ENCODE measurements at regions not wholly inside any gene's neighbourhood (a gene's known extent, or its start where the extent isn't known, plus 50 kb on each side); places are given as distances from the start of the nearest gene placed in this dataset.

- TF ChIP-seq, protein P1, sequence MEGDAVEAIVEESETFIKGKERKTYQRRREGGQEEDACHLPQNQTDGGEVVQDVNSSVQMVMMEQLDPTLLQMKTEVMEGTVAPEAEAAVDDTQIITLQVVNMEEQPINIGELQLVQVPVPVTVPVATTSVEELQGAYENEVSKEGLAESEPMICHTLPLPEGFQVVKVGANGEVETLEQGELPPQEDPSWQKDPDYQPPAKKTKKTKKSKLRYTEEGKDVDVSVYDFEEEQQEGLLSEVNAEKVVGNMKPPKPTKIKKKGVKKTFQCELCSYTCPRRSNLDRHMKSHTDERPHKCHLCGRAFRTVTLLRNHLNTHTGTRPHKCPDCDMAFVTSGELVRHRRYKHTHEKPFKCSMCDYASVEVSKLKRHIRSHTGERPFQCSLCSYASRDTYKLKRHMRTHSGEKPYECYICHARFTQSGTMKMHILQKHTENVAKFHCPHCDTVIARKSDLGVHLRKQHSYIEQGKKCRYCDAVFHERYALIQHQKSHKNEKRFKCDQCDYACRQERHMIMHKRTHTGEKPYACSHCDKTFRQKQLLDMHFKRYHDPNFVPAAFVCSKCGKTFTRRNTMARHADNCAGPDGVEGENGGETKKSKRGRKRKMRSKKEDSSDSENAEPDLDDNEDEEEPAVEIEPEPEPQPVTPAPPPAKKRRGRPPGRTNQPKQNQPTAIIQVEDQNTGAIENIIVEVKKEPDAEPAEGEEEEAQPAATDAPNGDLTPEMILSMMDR (IDR thresholded peaks at IDR 0.05) = no peak
- TF ChIP-seq POLR2A (IDR thresholded peaks at IDR 0.05) = no peak
Measured at GRCh38 chr11:134988495-134988894, 576.5 kb upstream of the B3GAT1 start.

Measured in thyroid gland (tissue), 4 donors.